Lower lobe of right lung (tissue), 2 donors: ENCODE measurements at regions not wholly inside any gene's neighbourhood (a gene's known extent, or its start where the extent isn't known, plus 50 kb on each side); places are given as distances from the start of the nearest gene placed in this dataset.

ENCODE experiments used
- ATAC-seq, 2 donors: fragments of 200-7000 bp; cut with Tn5 transposase; one replicate each; pipeline ENCODE4 v1.9.1; 2020 to 2022; ENCODE audit warnings: mild to moderate bottlenecking in 2 of 2, moderate library complexity in 2 of 2
- DNase-seq: peaks from one replicate; pipeline ENCODE4 v3.0.0-alpha.2; 2020
- H3K27ac ChIP-seq: fragments of 200-600 bp; one replicate; pipeline ENCODE4 v1.8.0; 2022
- H3K27me3 ChIP-seq: fragments of 200-600 bp; one replicate; pipeline ENCODE4 v1.8.0; 2022; ENCODE audit warnings: low read depth
- H3K36me3 ChIP-seq: fragments of 200-600 bp; one replicate; pipeline ENCODE4 v1.8.0; 2022; ENCODE audit warnings: mild to moderate bottlenecking
- H3K4me1 ChIP-seq: fragments of 200-600 bp; one replicate; pipeline ENCODE4 v1.8.0; 2022
- H3K4me3 ChIP-seq: fragments of 200-600 bp; one replicate; pipeline ENCODE4 v1.8.0; 2022; ENCODE audit warnings: mild to moderate bottlenecking
- H3K9me3 ChIP-seq: fragments of 200-600 bp; one replicate; pipeline ENCODE4 v1.8.0; 2022
- CTCF ChIP-seq: fragments of 200-600 bp; IDR thresholded peaks from one replicate; pipeline ENCODE4 v1.8.0; 2022; ENCODE audit warnings: antibody characterized with exemption, mild to moderate bottlenecking
- intact Hi-C: fragments of 100-400 bp; cut with DNase I; formaldehyde crosslinking; loops from one replicate; pipeline ENCODE4 v1.11.0; 2022
- donor health status: DM: no; HTN: yes; CAD: no; lungs with severe emphysema.

DNA sequence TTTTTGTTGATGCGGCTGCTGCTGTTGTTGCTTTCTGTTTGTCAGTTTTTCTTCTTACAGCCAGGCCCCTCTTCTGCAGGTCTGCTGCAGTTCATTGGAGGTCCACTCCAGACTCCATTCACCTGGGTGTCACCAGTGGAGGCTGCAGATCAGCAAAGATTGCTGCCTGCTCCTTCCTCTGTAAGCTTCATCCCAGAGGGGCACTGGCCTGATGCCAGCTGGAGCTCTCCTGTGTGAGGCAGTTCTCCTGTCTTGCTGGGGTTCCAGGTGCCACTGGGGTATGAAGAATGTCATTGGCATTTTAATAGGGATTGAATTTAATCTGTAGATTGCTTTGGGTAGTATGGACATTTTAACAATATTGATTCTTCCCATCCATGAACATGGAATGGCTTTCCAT, 308.5 kb upstream of the MEOX2 start:
- intact Hi-C loops, result no loop called here
- Histone ChIP-seq H3K4me3 (no peak overlapping the region), H3K27me3 (no peaks in the 10 kb centered on the region), H3K4me1 (no peaks in the 10 kb centered on the region), H3K9me3 (no peaks in the 10 kb centered on the region), H3K27ac (no peak overlapping the region), H3K36me3 (no peaks in the 10 kb centered on the region)
- DNase-seq (no peak), ATAC-seq (no peak)
- no peak for TF ChIP-seq CTCF

DNA sequence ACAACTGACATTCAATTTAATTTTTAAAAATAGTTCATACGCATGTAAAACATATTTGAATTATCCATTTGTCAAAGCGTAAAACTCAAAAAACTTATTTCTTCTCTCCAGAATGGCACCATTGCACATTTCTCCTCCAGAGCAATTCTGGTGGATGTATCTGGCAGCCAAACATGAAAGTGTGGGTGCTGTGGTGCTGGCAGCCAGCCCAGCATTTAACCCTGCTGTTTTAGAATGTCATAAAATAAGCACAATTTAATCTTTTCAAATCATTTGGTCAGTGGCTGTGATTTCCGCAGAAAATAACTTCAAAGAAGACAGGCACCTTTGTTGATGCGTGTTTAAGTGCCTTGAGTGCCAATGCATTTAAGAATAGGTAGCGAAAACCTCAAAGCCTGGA, 302.7 kb upstream of the MEOX2 start:
- DNase-seq, result no peak
- no peaks in the 10 kb centered on the region for H3K36me3 ChIP-seq
- no peak overlapping the region for H3K27ac ChIP-seq
- no peak overlapping the region for H3K4me3 ChIP-seq
- H3K27me3 ChIP-seq, result no peaks in the 10 kb centered on the region
- H3K9me3 ChIP-seq, result no peaks in the 10 kb centered on the region
- no peak for TF ChIP-seq CTCF
- no peaks in the 10 kb centered on the region for H3K4me1 ChIP-seq
- ATAC-seq, result no peak
- intact Hi-C loops, result no loop called here

DNA sequence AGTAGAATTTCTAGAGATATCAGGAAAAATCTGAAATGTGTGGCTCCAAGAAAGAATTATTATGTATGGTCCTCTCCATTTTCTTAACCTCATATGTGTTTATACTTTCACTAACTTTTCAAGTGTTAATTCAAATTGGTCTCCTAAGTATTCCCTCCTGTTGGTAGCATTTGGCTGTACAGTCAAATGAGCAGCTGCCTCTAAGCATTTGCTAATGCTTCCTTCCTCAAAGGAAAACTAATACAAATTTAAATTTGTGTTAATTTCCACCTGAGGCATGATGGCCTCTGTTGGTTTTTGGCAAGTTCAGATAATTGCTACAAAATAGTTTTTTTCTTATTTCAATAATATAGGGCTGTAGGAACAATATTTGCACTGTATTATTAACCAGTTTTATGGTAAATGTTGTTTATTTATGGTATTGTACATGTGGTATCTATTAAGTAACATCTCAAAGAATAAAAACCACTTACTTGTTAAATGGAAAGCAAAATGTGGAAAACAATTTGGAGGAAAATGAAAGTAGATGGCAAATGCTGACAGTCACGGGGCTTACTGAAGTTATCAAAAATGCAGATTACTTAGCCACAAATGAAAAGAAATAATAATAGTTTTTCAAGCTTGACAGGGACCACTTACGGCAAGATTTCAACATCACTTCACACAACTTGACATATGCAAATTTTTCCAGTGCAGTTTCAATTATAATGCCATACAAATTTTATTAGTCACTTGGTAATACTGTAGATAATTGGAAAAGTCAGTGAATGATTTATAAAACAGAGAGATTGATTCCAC, 299.3 kb upstream of the MEOX2 start:
- no peak for DNase-seq

GRCh38 chr7:15977663-15978062, 291.2 kb upstream of the MEOX2 start:
- H3K27me3 ChIP-seq, result no peaks in the 10 kb centered on the region
- no peak for ATAC-seq
- no peak for TF ChIP-seq CTCF
- H3K9me3 ChIP-seq, result no peaks in the 10 kb centered on the region
- no peak overlapping the region for H3K27ac ChIP-seq
- DNase-seq, result no peak
- intact Hi-C loops, result no loop called here
- no peaks in the 10 kb centered on the region for H3K36me3 ChIP-seq
- peaks cover 8% of the 10 kb centered on the region for H3K4me1 ChIP-seq
- H3K4me3 ChIP-seq, result no peak overlapping the region

More for the DNA sequence above, 299.3 kb upstream of the MEOX2 start:
- Histone ChIP-seq H3K9me3 (no peaks in the 10 kb centered on the region), H3K36me3 (no peaks in the 10 kb centered on the region), H3K27ac (no peak overlapping the region), H3K4me1 (no peaks in the 10 kb centered on the region), H3K4me3 (no peak overlapping the region), H3K27me3 (no peaks in the 10 kb centered on the region)
- TF ChIP-seq CTCF, result no peak
- intact Hi-C loops, result no loop called here
- no peak for ATAC-seq

DNA sequence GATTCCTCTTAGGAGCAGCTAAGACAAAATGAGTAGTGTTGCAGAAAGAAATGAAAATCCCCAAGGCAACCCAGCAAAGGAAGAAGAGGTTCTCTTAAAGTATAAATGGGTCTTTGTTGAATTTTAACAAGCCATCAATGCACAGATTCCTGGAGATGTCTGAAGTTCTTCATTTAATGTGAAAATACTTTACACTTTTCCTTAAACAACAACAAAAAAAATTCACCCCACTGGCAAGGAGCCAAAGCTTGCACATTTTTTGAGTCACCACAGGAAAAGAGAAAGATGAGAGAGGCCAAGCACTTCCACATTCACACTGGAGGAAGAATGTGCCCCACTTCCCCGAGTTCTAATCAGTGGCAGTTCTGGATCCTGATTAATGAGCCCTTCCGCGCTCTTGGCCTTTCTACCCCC, 286.4 kb upstream of the MEOX2 start:
- DNase-seq, result no peak
- ATAC-seq, result no peak
- no peak for TF ChIP-seq CTCF
- no peak overlapping the region for H3K27ac ChIP-seq
- H3K36me3 ChIP-seq, result no peaks in the 10 kb centered on the region
- peaks cover 11% of the 10 kb centered on the region for H3K4me1 ChIP-seq
- intact Hi-C loops, result no loop called here
- H3K27me3 ChIP-seq, result no peaks in the 10 kb centered on the region
- H3K9me3 ChIP-seq, result no peaks in the 10 kb centered on the region
- no peak overlapping the region for H3K4me3 ChIP-seq
